HG02852 (cell line): ENCODE measurements at regions not wholly inside any gene's neighbourhood (a gene's known extent, or its start where the extent isn't known, plus 50 kb on each side); places are given as distances from the start of the nearest gene placed in this dataset.
"Not testable (repeated sequence)": the region's sequence is repeated elsewhere in the genome, so short reads cannot be mapped to it uniquely, and the experiment has no call there.

Experiments
- ATAC-seq: cut with Tn5 transposase; IDR thresholded peaks from one replicate; pipeline ENCODE4 v1.9.1; 2021; ENCODE audit warnings: mild to moderate bottlenecking, moderate library complexity; ENCODE audit not compliant: unreplicated experiment

- no peak for ATAC-seq
Measured at GRCh38 chr1:170436928-170437327, 95.0 kb upstream of the GORAB start.

GRCh38 chr1:170445096-170445495, 86.9 kb upstream of the GORAB start:
- no peak for ATAC-seq

DNA sequence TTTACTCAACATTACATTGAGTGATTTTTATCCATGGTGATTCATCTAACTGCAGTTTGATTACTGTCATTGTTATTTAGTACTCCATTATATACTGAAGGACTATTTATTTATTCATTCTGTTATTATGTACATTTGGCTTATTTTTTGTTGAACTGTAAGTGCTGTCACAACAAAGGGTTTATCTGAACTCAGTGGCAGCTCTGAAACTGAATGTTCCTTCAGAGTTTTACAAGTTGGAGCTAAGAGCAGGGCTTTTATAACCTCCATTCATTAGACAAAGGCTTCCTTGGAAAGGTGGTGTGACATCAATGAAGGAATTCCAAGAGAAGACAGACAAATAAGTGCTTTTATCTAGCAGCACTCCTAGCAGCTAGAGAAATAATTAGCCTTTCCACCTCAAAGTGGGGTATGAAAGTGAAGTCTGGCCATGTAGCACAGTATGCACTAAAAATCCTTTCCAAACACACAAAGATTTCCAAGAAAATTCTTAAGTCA, 83.3 kb upstream of the GORAB start:
- ATAC-seq, result no peak

DNA sequence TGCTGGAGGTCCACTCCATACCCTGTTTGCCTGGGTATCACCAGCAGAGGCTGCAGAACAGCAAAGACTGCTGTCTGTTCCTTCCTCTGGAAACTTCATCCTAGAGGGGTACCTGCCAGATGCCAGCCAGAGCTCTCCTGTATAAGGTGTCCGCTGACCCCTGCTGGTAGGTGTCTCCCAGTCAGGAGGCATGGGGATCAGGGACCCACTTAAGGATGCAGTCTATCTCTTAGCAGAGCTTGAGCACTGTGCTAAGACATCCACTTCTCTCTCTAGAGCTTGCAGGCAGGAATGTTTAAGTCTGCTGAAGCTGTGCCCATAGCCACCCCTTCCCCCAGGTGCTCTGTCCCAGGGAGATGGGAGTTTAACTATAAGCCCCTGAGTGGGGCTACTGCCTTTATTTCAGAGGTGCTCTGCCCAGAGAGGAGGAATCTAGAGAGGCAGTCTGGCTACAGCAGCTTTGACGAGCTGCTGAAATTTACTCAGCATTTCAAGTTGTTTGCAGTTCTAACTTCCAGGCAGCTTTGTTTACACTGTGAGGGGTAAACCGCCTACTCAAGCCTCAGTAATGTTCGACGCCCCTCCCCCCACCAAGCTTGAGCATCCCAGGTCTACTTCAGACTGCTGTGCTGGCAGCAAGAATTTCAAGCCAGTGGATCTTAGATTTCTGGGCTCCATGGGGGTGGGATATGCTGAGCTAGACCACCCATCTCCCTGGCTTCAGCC, 74.5 kb upstream of the GORAB start:
- ATAC-seq, result not testable (repeated sequence)

DNA sequence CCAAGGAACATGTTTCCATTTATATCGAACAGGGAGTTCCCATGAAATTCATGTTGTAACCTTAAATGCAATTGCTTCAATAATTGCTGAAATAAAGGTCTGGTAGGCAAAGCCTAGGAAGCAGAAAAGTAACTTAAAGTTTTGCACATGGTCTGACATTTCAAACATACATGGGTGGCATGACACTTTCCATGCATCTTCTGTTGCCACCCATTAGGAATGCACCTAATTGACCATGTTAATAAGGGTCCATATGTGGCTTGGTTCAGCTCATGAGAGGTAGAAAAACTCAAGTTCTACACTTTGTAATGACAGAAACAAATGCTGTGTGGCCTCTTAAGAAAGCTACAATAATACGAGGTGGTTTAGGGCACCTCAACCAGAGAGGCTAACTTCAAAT, 72.0 kb upstream of the GORAB start:
- no peak for ATAC-seq

DNA sequence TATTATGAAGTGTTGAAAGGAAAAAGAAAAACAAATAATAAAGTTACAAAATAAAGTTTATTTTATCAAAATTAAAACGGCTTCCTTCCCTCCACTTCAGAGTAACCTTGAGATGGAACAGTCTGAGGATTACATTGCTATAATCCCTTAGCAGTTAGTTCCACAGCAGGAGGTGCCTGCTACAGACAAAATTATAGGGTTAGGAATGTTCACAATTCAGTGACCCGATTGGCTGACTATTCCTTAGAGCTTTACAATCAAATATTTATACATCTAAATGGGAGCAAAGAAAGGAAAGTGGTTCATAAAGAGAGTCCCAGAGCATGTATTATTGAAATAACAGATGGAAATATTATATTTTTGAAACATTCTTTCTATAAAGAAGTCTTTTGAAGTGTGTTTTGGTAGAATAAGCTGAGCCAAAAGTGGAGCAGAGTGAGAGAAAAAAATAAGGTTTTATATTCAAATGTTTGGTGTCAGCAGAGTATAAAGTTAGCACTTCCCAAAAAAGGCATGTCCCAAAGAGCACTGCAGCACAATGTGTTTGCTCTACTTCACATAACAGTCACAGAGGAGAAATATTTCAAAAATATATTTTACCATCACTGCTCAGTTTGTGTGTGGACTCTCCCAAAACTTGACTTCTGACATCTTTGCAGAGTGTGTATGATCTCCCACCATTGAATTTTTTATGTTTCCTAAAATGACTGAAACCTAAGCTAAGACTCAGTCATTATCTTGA, 71.4 kb upstream of the GORAB start:
- no peak for ATAC-seq

- ATAC-seq, result no peak
Measured at GRCh38 chr1:170461291-170461747, 70.6 kb upstream of the GORAB start.

DNA sequence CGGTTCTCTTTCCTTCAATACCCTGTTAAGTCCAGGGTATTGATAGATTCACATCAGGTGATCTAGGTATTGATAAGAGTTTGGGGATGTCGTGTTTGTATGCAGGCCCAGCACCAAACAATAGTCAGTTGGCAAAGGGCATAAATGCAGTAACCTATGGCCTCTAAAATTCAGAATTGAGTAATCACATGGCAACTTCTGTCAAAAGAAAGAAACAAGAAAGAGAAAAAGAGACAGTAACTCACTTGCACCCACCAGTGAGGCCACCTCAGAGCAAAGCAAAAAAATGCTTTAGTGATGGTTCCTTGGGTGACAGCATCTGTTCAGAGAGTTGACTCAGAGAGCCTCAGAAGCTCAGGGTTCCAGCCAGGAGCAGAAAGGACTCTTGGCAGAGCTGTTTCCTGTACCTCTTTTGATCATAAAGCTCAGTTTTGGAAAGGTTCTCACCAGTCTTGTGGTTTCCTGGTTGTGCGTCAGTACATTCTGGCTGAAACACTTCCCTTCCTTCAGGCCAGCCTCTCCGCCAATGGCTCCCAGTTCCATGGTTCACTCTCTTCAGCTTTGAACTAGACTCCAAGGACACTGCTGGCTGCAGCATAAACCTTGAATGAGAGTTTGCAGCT, 70.1 kb upstream of the GORAB start:
- ATAC-seq, result no peak

GRCh38 chr1:170470121-170470520, 61.8 kb upstream of the GORAB start:
- no peak for ATAC-seq

DNA sequence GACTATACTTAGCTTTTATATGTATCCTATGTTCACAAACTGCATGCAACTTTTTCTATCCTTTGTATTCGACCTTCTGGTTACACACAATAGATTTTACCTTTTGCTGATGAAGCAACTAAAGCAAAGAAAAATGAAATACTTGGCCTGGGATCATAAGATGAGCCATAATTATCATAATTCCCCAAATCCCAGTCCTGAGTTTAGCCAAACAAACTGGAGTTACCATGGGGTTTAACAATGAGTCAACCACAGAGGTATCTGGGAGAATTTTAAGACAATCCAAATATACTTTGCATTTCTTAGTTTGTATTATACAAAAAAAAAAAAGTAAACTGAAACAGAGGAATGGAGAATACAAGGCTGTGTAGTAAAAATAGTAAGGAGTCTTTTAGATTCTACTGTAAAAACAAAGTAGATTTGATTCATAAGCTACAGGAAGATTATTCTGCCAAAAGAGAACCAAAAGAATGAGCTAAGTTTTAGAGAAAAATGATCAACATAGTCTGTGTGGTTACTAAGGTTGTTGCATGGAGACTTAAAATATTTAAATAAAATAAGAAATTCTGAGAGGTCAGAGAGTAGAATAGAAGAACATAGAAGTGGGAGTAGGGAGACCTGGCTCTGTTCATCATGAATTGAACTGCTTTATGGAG, 60.4 kb upstream of the GORAB start:
- ATAC-seq, result no peak

- no peak for ATAC-seq
Measured at GRCh38 chr1:170481000-170481399, 51.0 kb upstream of the GORAB start.
